Progenitor cell of endocrine pancreas (in vitro differentiated cells): ENCODE measurements at regions not wholly inside any gene's neighbourhood (a gene's known extent, or its start where the extent isn't known, plus 50 kb on each side); places are given as distances from the start of the nearest gene placed in this dataset.
"Not testable (repeated sequence)": the region's sequence is repeated elsewhere in the genome, so short reads cannot be mapped to it uniquely, and the experiment has no call there.

ENCODE experiments used
- DNase-seq: peaks from one replicate; pipeline ENCODE4 v3.0.0; 2021; ENCODE audit warnings: low spot score; ENCODE audit not compliant: unreplicated experiment
- H3K27ac Mint-ChIP-seq: 2 replicates; pipeline ENCODE4 v1.8.0; 2021; ENCODE audit warnings: mild to moderate bottlenecking, moderate library complexity, mixed read lengths
- H3K27me3 Mint-ChIP-seq: 2 replicates; pipeline ENCODE4 v1.8.0; 2021; ENCODE audit warnings: mixed read lengths
- H3K36me3 Mint-ChIP-seq: 2 replicates; pipeline ENCODE4 v1.8.0; 2022; ENCODE audit warnings: mixed read lengths; ENCODE audit not compliant: insufficient read depth
- H3K4me1 Mint-ChIP-seq: 2 replicates; pipeline ENCODE4 v1.8.0; 2021; ENCODE audit warnings: low read depth, mixed read lengths
- H3K4me3 Mint-ChIP-seq: 2 replicates; pipeline ENCODE4 v1.8.0; 2021; ENCODE audit warnings: low read depth, mild to moderate bottlenecking, moderate library complexity, mixed read lengths
- H3K9me3 Mint-ChIP-seq: 2 replicates; pipeline ENCODE4 v1.8.0; 2021; ENCODE audit warnings: low read depth, mixed read lengths
- TF ChIP-seq, protein P1 (sequence below): fragments of 200-600 bp; sonication (generic); IDR thresholded peaks from one replicate; pipeline ENCODE4 v1.5.0; 2021; ENCODE audit warnings: antibody characterized with exemption, mild to moderate bottlenecking; ENCODE audit not compliant: unreplicated experiment

DNA sequence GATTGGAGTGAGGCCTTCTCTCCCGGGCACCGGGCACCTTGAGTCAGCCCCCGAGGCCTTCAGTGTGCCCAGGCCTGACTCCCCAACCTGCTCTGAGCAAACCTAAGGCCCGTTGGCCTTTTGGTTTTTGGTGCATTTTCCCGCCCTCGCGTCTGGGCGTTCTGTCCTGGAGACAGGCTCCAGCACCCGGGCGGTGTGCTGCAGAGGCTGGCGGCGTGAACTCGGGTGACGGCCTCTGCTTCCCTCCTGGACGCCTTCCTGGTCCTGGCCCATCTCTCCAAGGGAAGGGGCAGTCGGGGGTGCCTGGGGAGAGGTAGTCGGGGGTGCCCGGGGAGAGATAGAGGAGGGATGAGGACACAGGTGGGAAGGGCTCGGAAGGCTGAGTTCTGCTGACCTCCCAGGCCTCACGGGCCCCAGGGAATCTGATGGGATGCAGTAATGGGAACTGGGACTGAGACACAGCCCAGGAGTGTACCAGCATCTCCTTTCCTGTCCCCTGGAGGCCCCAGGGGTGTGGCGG lies 1326.4 kb downstream of the BRD1 start:
- TF ChIP-seq, protein P1, sequence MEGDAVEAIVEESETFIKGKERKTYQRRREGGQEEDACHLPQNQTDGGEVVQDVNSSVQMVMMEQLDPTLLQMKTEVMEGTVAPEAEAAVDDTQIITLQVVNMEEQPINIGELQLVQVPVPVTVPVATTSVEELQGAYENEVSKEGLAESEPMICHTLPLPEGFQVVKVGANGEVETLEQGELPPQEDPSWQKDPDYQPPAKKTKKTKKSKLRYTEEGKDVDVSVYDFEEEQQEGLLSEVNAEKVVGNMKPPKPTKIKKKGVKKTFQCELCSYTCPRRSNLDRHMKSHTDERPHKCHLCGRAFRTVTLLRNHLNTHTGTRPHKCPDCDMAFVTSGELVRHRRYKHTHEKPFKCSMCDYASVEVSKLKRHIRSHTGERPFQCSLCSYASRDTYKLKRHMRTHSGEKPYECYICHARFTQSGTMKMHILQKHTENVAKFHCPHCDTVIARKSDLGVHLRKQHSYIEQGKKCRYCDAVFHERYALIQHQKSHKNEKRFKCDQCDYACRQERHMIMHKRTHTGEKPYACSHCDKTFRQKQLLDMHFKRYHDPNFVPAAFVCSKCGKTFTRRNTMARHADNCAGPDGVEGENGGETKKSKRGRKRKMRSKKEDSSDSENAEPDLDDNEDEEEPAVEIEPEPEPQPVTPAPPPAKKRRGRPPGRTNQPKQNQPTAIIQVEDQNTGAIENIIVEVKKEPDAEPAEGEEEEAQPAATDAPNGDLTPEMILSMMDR: no peak
- Mint-ChIP-seq H3K27me3 (peaks cover 50% of the 10 kb centered on the region), H3K36me3 (no peaks in the 10 kb centered on the region), H3K4me1 (peaks cover 6% of the 10 kb centered on the region), H3K27ac (no peak overlapping the region), H3K4me3 (no peak overlapping the region), H3K9me3 (no peaks in the 10 kb centered on the region)
- no peak for DNase-seq

DNA sequence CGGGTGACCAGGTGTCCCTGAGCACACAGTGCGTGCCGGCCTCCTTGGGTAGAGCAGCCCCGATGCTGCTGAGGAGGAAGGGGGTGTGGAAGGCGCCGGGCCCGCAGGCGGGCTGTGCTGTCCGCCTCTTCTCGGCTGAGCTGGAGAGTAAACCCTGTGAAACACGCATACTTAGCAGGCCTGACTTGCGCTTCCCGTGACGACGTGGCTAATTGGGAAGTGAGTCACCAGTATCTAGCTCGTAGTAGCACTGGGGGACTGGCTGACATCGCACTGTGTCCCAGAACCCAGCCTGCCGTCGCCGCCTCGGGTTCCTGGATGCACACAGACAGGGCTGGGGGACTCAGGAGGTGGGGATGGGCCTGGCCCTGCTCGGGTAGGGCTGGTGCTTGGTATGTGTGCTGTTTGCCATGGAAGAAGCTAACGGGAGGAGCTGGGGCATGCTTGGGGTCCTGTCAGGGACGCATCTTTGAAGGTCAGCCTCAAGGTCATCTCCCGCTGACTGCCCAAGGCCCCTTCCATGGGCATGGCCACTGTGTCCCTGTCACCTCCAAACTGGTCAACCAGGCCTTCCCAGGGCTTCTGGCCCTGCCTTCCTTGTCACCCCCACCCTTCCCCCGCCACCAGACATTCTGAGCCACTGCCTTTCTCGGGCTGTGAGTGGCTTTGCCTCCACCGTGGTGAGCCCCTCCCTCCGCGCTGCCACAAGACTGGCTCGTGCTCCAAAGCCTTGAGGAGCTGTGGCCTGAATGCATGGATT lies 1327.0 kb downstream of the BRD1 start:
- Mint-ChIP-seq H3K4me3 (no peak overlapping the region), H3K27ac (no peak overlapping the region)

GRCh38 chr22:48499456-48500425 lies 1327.9 kb downstream of the BRD1 start:
- no peak for DNase-seq
- TF ChIP-seq, protein P1: no peak
- no peak overlapping the region for H3K4me3 Mint-ChIP-seq
- peaks cover 60% of the 10 kb centered on the region for H3K27me3 Mint-ChIP-seq
- H3K4me1 Mint-ChIP-seq: peaks cover 6% of the 10 kb centered on the region
- no peaks in the 10 kb centered on the region for H3K36me3 Mint-ChIP-seq
- H3K27ac Mint-ChIP-seq: no peak overlapping the region
- H3K9me3 Mint-ChIP-seq: no peaks in the 10 kb centered on the region

More for the DNA sequence above, 1327.0 kb downstream of the BRD1 start:
- no peak for DNase-seq
- Mint-ChIP-seq H3K9me3 (no peaks in the 10 kb centered on the region), H3K4me1 (peaks cover 6% of the 10 kb centered on the region), H3K36me3 (no peaks in the 10 kb centered on the region), H3K27me3 (peaks cover 56% of the 10 kb centered on the region)
- TF ChIP-seq, protein P1: no peak

GRCh38 chr22:48498526-48499331 lies 1328.9 kb downstream of the BRD1 start:
- no peaks in the 10 kb centered on the region for H3K9me3 Mint-ChIP-seq
- H3K4me3 Mint-ChIP-seq: no peak overlapping the region
- no peaks in the 10 kb centered on the region for H3K36me3 Mint-ChIP-seq
- H3K4me1 Mint-ChIP-seq: peaks cover 6% of the 10 kb centered on the region
- no peak for DNase-seq
- peaks cover 61% of the 10 kb centered on the region for H3K27me3 Mint-ChIP-seq
- H3K27ac Mint-ChIP-seq: no peak overlapping the region
- TF ChIP-seq, protein P1: no peak

DNA sequence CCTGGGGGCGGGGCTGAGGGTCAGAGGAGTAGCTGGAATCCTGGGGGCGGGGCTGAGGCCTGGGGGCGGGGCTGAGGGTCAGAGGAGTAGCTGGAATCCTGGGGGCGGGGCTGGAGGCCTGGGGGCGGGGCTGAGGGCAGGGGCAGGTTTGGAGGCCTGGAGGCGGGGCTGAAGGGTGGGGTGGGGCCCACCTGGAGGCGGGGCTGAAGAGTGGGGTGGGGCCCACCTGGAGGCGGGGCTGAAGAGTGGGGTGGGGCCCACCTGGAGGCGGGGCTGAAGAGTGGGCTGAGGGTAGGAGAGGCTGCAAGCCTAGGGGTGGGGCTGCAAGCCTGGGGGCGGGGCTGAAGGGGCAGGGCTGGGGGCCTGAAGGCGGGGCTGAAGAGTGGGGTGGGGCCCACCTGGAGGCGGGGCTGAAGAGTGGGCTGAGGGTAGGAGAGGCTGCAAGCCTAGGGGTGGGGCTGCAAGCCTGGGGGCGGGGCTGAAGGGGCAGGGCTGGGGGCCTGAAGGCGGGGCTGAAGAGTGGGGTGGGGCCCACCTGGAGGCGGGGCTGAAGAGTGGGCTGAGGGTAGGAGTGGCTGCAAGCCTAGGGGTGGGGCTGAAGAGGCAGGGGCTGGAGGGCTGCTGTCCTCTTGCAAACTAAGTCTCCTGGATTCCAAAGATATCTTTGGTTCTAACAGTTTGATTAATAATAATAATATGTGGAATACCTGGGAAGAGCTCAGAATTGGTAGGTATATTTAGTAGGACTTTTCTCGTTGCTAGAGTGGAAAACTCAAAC lies 1329.7 kb downstream of the BRD1 start:
- not testable (repeated sequence) for H3K4me1 Mint-ChIP-seq, DNase-seq, H3K36me3 Mint-ChIP-seq, H3K27ac Mint-ChIP-seq, H3K4me3 Mint-ChIP-seq, H3K9me3 Mint-ChIP-seq
- H3K27me3 Mint-ChIP-seq: peaks cover 61% of the 10 kb centered on the region
